Uterus (tissue), 3 donors: ENCODE measurements at regions not wholly inside any gene's neighbourhood (a gene's known extent, or its start where the extent isn't known, plus 50 kb on each side); places are given as distances from the start of the nearest gene placed in this dataset.

Source experiments
- DNase-seq, 2 donors: peaks; one replicate each; pipeline ENCODE4 v3.0.0-alpha.2; 2019 to 2020
- H3K27ac ChIP-seq, 2 donors: fragments of 200-600 bp; sonication (generic); 1 replicate in 1 of 2; 2 replicates in 1 of 2; pipeline ENCODE4 v1.5.1; 2016 to 2018
- H3K27me3 ChIP-seq, 2 donors: fragments of 200-600 bp; sonication (generic); one replicate each; pipeline ENCODE4 v1.5.1; 2018 to 2019; ENCODE audit warnings: control low read depth in 1 of 2
- H3K36me3 ChIP-seq, 2 donors: fragments of 200-600 bp; sonication (generic); one replicate each; pipeline ENCODE4 v1.5.1; 2019; ENCODE audit warnings: control low read depth in 1 of 2
- H3K4me1 ChIP-seq, 2 donors: fragments of 200-600 bp; sonication (generic); one replicate each; pipeline ENCODE4 v1.5.1; 2018 to 2019; ENCODE audit warnings: control low read depth in 1 of 2
- H3K4me3 ChIP-seq, 2 donors: fragments of 200-600 bp; sonication (generic); 1 replicate in 1 of 2; 2 replicates in 1 of 2; pipeline ENCODE4 v1.5.1; 2018 to 2019; ENCODE audit warnings: mild to moderate bottlenecking in 1 of 2
- H3K9me3 ChIP-seq, 2 donors: fragments of 200-600 bp; sonication (generic); one replicate each; pipeline ENCODE4 v1.5.1; 2019; ENCODE audit warnings: control low read depth in 1 of 2
- POLR2A ChIP-seq, 2 donors: fragments of 450-650 bp; IDR thresholded peaks; one replicate each; pipeline ENCODE4 v1.6.1; 2016; ENCODE audit warnings: antibody characterized with exemption in 2 of 2, mild to moderate bottlenecking in 1 of 2, moderate library complexity in 1 of 2
- intact Hi-C: fragments of 100-400 bp; cut with DNase I; formaldehyde crosslinking; loops from one replicate; pipeline ENCODE4 v1.15.1; 2023; ENCODE audit warnings: low total_unique reads
- TF ChIP-seq, protein P1 (sequence below), 4 experiments: fragments of 200-600 bp in 2 of 4; fragments of 450-650 bp in 2 of 4; sonication (generic) in 2 of 4; IDR thresholded peaks; one replicate each; pipeline ENCODE4 v1.5.1; 2016 to 2019; ENCODE audit warnings: antibody characterized with exemption in 4 of 4, mild to moderate bottlenecking in 2 of 4, moderate library complexity in 1 of 4
- donor health status: DM: yes; HTN: yes; CAD: no.

DNA sequence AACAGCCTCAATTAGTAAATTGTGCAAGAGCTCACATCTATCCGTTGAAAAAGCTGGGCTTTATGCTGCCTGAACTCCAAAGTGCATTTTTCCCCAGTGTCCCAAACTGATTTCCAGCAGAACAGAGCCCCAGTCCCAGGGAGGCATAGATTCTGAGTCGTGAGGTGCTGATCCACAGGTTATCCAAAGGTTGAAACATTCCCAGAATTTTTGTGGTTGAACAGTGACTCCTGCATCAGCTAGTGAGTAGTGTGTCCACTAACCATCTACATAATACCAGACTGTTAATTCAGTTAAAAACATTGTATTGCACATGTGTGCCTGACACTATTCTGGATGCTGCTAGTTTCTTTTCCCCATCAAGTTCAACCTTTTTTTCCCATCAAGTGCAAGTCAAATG lies 761.5 kb downstream of the GATA3 start:
- H3K27me3 ChIP-seq = no peaks in the 10 kb centered on the region
- intact Hi-C loops = no loop called here
- DNase-seq = no peak
- no peaks in the 10 kb centered on the region for H3K36me3 ChIP-seq
- H3K4me3 ChIP-seq = no peak overlapping the region
- H3K9me3 ChIP-seq = no peaks in the 10 kb centered on the region
- H3K4me1 ChIP-seq = no peaks in the 10 kb centered on the region
- TF ChIP-seq, protein P1, sequence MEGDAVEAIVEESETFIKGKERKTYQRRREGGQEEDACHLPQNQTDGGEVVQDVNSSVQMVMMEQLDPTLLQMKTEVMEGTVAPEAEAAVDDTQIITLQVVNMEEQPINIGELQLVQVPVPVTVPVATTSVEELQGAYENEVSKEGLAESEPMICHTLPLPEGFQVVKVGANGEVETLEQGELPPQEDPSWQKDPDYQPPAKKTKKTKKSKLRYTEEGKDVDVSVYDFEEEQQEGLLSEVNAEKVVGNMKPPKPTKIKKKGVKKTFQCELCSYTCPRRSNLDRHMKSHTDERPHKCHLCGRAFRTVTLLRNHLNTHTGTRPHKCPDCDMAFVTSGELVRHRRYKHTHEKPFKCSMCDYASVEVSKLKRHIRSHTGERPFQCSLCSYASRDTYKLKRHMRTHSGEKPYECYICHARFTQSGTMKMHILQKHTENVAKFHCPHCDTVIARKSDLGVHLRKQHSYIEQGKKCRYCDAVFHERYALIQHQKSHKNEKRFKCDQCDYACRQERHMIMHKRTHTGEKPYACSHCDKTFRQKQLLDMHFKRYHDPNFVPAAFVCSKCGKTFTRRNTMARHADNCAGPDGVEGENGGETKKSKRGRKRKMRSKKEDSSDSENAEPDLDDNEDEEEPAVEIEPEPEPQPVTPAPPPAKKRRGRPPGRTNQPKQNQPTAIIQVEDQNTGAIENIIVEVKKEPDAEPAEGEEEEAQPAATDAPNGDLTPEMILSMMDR (IDR thresholded peaks at IDR 0.05) = no peak
- TF ChIP-seq POLR2A (IDR thresholded peaks at IDR 0.05) = no peak
- H3K27ac ChIP-seq = no peak overlapping the region

- TF ChIP-seq POLR2A (IDR thresholded peaks at IDR 0.05) = no peak
- TF ChIP-seq, protein P1 (IDR thresholded peaks at IDR 0.05) = no peak
- H3K27me3 ChIP-seq = no peaks in the 10 kb centered on the region
- no peak for DNase-seq
- intact Hi-C loops = no loop called here
- H3K9me3 ChIP-seq = no peaks in the 10 kb centered on the region
- no peak overlapping the region for H3K27ac ChIP-seq
- no peaks in the 10 kb centered on the region for H3K4me1 ChIP-seq
- H3K4me3 ChIP-seq = no peak overlapping the region
- no peaks in the 10 kb centered on the region for H3K36me3 ChIP-seq
These were observed 762.8 kb downstream of the GATA3 start for GRCh38 chr10:8817299-8817698.

DNA sequence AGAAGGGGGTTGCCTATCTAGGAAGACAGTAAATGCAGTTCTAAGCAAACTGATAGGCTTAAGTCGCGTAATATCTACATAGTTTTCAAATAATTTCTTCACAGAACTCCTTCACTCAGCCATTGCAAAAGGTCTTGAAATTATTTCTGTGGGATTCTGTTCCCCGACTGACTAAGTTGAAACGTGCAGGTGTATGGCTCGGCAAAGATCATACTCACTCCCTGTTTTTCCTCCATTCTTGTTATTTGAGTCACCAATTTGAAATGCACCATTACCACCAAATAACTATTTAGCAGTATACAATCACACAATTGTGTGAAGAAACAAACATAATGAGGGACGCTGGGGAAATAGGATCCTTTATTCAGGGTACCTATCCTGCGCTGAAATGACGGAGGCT lies 771.1 kb downstream of the GATA3 start:
- H3K9me3 ChIP-seq = no peaks in the 10 kb centered on the region

DNA sequence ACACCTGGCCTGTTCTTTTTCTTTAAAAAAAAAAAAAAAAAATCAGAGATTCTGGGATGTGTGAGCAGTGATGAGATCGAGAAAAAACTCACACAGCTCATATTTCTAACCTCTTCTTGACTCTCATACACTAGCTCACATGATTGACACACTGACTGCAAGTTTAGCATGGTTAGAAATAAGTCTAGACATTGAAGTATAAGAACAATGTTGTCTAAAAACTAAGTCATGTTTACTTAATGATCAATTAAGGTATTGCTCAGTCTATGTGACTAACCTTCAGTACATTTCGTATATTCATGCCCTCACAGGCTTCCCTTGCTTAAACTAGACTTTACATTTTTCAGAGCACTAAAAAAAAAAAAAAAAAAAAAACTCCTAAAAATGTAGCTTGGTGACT lies 775.1 kb downstream of the GATA3 start:
- no peak for TF ChIP-seq POLR2A (IDR thresholded peaks at IDR 0.05)
- TF ChIP-seq, protein P1 (IDR thresholded peaks at IDR 0.05) = no peak
- H3K27ac ChIP-seq = no peak overlapping the region
- no peaks in the 10 kb centered on the region for H3K36me3 ChIP-seq
- no peaks in the 10 kb centered on the region for H3K4me1 ChIP-seq
- H3K27me3 ChIP-seq = no peaks in the 10 kb centered on the region
- no peak overlapping the region for H3K4me3 ChIP-seq
- DNase-seq = no peak
- intact Hi-C loops = no loop called here
- H3K9me3 ChIP-seq = no peaks in the 10 kb centered on the region

More for the DNA sequence above, 771.1 kb downstream of the GATA3 start:
- Histone ChIP-seq H3K4me3 (no peak overlapping the region), H3K4me1 (no peaks in the 10 kb centered on the region), H3K27me3 (no peaks in the 10 kb centered on the region), H3K36me3 (no peaks in the 10 kb centered on the region), H3K27ac (no peak overlapping the region)
- intact Hi-C loops = no loop called here
- no peak for DNase-seq
- TF ChIP-seq POLR2A (IDR thresholded peaks at IDR 0.05) = no peak
- TF ChIP-seq, protein P1 (IDR thresholded peaks at IDR 0.05) = no peak

GRCh38 chr10:8830048-8830447 lies 775.6 kb downstream of the GATA3 start:
- Histone ChIP-seq H3K27me3 (no peaks in the 10 kb centered on the region), H3K27ac (no peak overlapping the region), H3K4me3 (no peak overlapping the region), H3K9me3 (no peaks in the 10 kb centered on the region), H3K4me1 (no peaks in the 10 kb centered on the region), H3K36me3 (no peaks in the 10 kb centered on the region)
- DNase-seq = no peak
- intact Hi-C loops = no loop called here
- TF ChIP-seq, protein P1 (IDR thresholded peaks at IDR 0.05) = no peak
- no peak for TF ChIP-seq POLR2A (IDR thresholded peaks at IDR 0.05)
